Uterus (tissue), 3 donors: ENCODE measurements at regions not wholly inside any gene's neighbourhood (a gene's known extent, or its start where the extent isn't known, plus 50 kb on each side); places are given as distances from the start of the nearest gene placed in this dataset.

Experiments
- DNase-seq, 2 donors: peaks; one replicate each; pipeline ENCODE4 v3.0.0-alpha.2; 2019 to 2020
- H3K27ac ChIP-seq, 2 donors: fragments of 200-600 bp; sonication (generic); 1 replicate in 1 of 2; 2 replicates in 1 of 2; pipeline ENCODE4 v1.5.1; 2016 to 2018
- H3K27me3 ChIP-seq, 2 donors: fragments of 200-600 bp; sonication (generic); one replicate each; pipeline ENCODE4 v1.5.1; 2018 to 2019; ENCODE audit warnings: control low read depth in 1 of 2
- H3K36me3 ChIP-seq, 2 donors: fragments of 200-600 bp; sonication (generic); one replicate each; pipeline ENCODE4 v1.5.1; 2019; ENCODE audit warnings: control low read depth in 1 of 2
- H3K4me1 ChIP-seq, 2 donors: fragments of 200-600 bp; sonication (generic); one replicate each; pipeline ENCODE4 v1.5.1; 2018 to 2019; ENCODE audit warnings: control low read depth in 1 of 2
- H3K4me3 ChIP-seq, 2 donors: fragments of 200-600 bp; sonication (generic); 1 replicate in 1 of 2; 2 replicates in 1 of 2; pipeline ENCODE4 v1.5.1; 2018 to 2019; ENCODE audit warnings: mild to moderate bottlenecking in 1 of 2
- H3K9me3 ChIP-seq, 2 donors: fragments of 200-600 bp; sonication (generic); one replicate each; pipeline ENCODE4 v1.5.1; 2019; ENCODE audit warnings: control low read depth in 1 of 2
- POLR2A ChIP-seq, 2 donors: fragments of 450-650 bp; IDR thresholded peaks; one replicate each; pipeline ENCODE4 v1.6.1; 2016; ENCODE audit warnings: antibody characterized with exemption in 2 of 2, mild to moderate bottlenecking in 1 of 2, moderate library complexity in 1 of 2
- intact Hi-C: fragments of 100-400 bp; cut with DNase I; formaldehyde crosslinking; loops from one replicate; pipeline ENCODE4 v1.15.1; 2023; ENCODE audit warnings: low total_unique reads
- TF ChIP-seq, protein P1 (sequence below), 4 experiments: fragments of 200-600 bp in 2 of 4; fragments of 450-650 bp in 2 of 4; sonication (generic) in 2 of 4; IDR thresholded peaks; one replicate each; pipeline ENCODE4 v1.5.1; 2016 to 2019; ENCODE audit warnings: antibody characterized with exemption in 4 of 4, mild to moderate bottlenecking in 2 of 4, moderate library complexity in 1 of 4
- donor health status: DM: yes; HTN: yes; CAD: no.

GRCh38 chr6:87925373-87926060 is 122.1 kb upstream of the SPACA1 start:
- no peak overlapping the region for H3K4me3 ChIP-seq
- H3K36me3 ChIP-seq, result no peaks in the 10 kb centered on the region
- intact Hi-C loops, result no loop called here
- no peak overlapping the region for H3K27ac ChIP-seq
- no peaks in the 10 kb centered on the region for H3K27me3 ChIP-seq
- no peaks in the 10 kb centered on the region for H3K4me1 ChIP-seq
- TF ChIP-seq, protein P1, sequence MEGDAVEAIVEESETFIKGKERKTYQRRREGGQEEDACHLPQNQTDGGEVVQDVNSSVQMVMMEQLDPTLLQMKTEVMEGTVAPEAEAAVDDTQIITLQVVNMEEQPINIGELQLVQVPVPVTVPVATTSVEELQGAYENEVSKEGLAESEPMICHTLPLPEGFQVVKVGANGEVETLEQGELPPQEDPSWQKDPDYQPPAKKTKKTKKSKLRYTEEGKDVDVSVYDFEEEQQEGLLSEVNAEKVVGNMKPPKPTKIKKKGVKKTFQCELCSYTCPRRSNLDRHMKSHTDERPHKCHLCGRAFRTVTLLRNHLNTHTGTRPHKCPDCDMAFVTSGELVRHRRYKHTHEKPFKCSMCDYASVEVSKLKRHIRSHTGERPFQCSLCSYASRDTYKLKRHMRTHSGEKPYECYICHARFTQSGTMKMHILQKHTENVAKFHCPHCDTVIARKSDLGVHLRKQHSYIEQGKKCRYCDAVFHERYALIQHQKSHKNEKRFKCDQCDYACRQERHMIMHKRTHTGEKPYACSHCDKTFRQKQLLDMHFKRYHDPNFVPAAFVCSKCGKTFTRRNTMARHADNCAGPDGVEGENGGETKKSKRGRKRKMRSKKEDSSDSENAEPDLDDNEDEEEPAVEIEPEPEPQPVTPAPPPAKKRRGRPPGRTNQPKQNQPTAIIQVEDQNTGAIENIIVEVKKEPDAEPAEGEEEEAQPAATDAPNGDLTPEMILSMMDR (IDR thresholded peaks at IDR 0.05), result no peak
- TF ChIP-seq POLR2A (IDR thresholded peaks at IDR 0.05), result no peak
- H3K9me3 ChIP-seq, result no peaks in the 10 kb centered on the region
- no peak for DNase-seq

- Histone ChIP-seq H3K9me3 (no peaks in the 10 kb centered on the region), H3K27ac (no peak overlapping the region), H3K4me3 (no peak overlapping the region), H3K27me3 (no peaks in the 10 kb centered on the region), H3K4me1 (no peaks in the 10 kb centered on the region), H3K36me3 (no peaks in the 10 kb centered on the region)
- no peak for TF ChIP-seq POLR2A (IDR thresholded peaks at IDR 0.05)
- TF ChIP-seq, protein P1 (IDR thresholded peaks at IDR 0.05), result no peak
- DNase-seq, result no peak
- intact Hi-C loops, result no loop called here
Measured at GRCh38 chr6:87923389-87924050, 124.1 kb upstream of the SPACA1 start.

DNA sequence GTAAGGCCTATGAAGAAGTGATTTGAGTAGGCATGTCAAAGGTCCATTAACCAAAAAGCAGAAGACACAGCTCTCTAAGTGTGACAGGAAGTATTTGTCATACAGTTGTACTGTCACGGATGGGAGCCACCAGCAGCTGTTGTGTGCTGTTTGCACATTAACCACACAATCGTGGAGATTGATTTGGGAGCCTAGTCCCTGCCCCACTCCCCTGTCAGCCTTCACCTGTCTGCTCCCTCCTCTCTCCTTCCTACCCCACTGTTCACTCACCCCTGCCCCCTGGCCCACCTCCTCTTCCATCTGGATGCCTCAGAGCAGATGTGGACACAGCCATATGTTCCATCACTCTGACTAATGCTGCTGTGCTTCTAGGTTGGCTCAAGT is 124.7 kb upstream of the SPACA1 start:
- Histone ChIP-seq H3K36me3 (no peaks in the 10 kb centered on the region), H3K4me3 (no peak overlapping the region), H3K4me1 (no peaks in the 10 kb centered on the region), H3K27me3 (no peaks in the 10 kb centered on the region), H3K9me3 (no peaks in the 10 kb centered on the region), H3K27ac (no peak overlapping the region)
- TF ChIP-seq, protein P1 (IDR thresholded peaks at IDR 0.05), result no peak
- no peak for TF ChIP-seq POLR2A (IDR thresholded peaks at IDR 0.05)
- DNase-seq, result no peak
- intact Hi-C loops, result no loop called here

DNA sequence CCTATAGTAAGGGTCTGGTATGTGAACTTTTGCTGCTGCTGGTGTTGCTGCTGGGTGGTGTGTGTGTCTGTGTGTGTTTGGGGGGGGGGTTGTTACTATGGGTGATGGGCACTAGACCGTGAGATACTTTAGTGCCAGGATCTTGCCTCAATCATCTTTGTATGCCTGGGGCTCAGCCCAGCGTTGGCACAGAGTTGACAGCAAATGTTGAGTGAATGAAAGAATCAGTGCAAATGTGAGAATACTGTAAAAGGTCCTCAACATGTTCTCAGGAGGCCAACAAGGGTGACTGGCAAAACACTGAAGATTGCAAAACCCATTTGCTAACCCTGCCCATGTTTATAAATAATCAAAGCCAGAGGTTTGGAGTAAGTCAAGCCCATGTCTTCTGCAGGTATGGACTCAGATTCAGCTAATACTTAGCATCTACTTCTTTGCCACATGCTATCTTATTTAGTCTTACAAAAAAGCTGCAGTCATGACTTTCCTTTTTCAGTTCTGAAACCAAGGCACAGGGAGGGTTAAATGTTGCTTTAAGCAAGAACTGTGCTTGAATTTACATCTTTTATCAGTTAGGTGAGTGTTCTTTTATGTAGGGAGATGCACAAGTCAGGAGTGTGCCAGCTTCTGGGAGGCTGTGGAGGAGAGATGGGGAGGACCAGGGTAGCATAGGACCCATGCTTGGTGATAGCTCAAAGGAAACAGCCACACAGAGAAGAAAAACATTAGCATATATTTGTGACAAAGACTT is 125.3 kb upstream of the SPACA1 start:
- Histone ChIP-seq H3K27me3 (no peaks in the 10 kb centered on the region), H3K9me3 (no peaks in the 10 kb centered on the region), H3K4me1 (no peaks in the 10 kb centered on the region), H3K4me3 (no peak overlapping the region), H3K36me3 (no peaks in the 10 kb centered on the region), H3K27ac (no peak overlapping the region)
- no peak for TF ChIP-seq POLR2A (IDR thresholded peaks at IDR 0.05)
- TF ChIP-seq, protein P1 (IDR thresholded peaks at IDR 0.05), result no peak
- no peak for DNase-seq
- intact Hi-C loops, result no loop called here

DNA sequence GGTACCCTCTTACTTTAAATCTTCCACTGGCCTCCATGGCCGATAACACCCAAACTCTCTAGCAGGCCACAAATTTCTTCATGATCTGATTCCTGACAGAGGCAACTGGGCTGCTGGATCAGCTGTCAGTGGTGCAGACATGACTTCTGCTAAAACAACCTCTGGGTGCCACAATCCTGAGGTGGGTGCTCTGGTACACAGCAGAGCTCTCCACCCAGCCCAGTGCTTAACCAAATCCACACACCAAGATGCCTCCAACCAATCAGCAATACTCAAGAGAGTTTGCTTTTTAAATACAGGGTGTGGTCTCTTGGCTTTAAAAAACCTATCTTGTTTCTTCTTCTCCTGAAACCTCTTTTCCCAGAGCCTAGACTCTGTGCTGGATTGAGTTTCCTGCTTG is 126.6 kb upstream of the SPACA1 start:
- no peak overlapping the region for H3K27ac ChIP-seq
- no peaks in the 10 kb centered on the region for H3K9me3 ChIP-seq
- no peaks in the 10 kb centered on the region for H3K36me3 ChIP-seq
- H3K4me3 ChIP-seq, result no peak overlapping the region
- DNase-seq, result no peak
- no peaks in the 10 kb centered on the region for H3K27me3 ChIP-seq
- TF ChIP-seq, protein P1 (IDR thresholded peaks at IDR 0.05), result no peak
- no peaks in the 10 kb centered on the region for H3K4me1 ChIP-seq
- intact Hi-C loops, result no loop called here
